A549 (cell line): ENCODE measurements at regions not wholly inside any gene's neighbourhood (a gene's known extent, or its start where the extent isn't known, plus 50 kb on each side); places are given as distances from the start of the nearest gene placed in this dataset.

Source experiments
- ATAC-seq, 2 experiments: fragments of 200-7000 bp in 1 of 2; fragments of >200 bp in 1 of 2; cut with Nextera tagmentation in 1 of 2; cut with Tn5 transposase in 1 of 2; 3 replicates each; pipeline versions ENCODE4 v1.8.0 to v1.9.1; 2018 to 2020; ENCODE audit warnings: mild to moderate bottlenecking in 1 of 2, moderate library complexity in 1 of 2
- CTCF ChIA-PET: fragments of 300-600 bp; sonication (Branson Sonifier 250); formaldehyde crosslinking; extraction: SDS; loops from one replicate; lab custom pipeline; 2021; ENCODE audit warnings: antibody characterized with exemption, inconsistent platforms; lab: Yijun Ruan, JAX
- POLR2A ChIA-PET: fragments of 350-600 bp; formaldehyde crosslinking; extraction: SDS; loops from one replicate; lab custom pipeline; 2021; ENCODE audit warnings: antibody characterized with exemption, inconsistent platforms; lab: Yijun Ruan, JAX
- DNase-seq, 2 experiments: peaks; one replicate each; pipeline versions ENCODE4 v3.0.0 to v3.0.0-alpha.2; 2011 to 2016; ENCODE audit warnings: low read depth in 1 of 2, low spot score in 1 of 2
- FAIRE-seq: peaks from 2 replicates; lab custom pipeline; 2011; peaks lifted over from hg19 to GRCh38; lab: Jason Lieb, UNC
- H3K27ac ChIP-seq, 2 experiments: fragments of >200 bp; sonication (Bioruptor Twin); formaldehyde crosslinking; 3 replicates each; pipeline ENCODE4 v1.5.1; 2016 to 2017
- H3K4me1 ChIP-seq: fragments of >200 bp; sonication (Bioruptor Twin); formaldehyde crosslinking; 3 replicates; pipeline ENCODE4 v1.6.1; 2016
- H3K4me2 ChIP-seq: fragments of >200 bp; sonication (Bioruptor Twin); formaldehyde crosslinking; 3 replicates; pipeline ENCODE4 v1.6.1; 2016
- H3K4me3 ChIP-seq: fragments of >200 bp; sonication (Bioruptor Twin); formaldehyde crosslinking; 3 replicates; pipeline ENCODE4 v1.5.1; 2016
- H3K9me3 ChIP-seq: fragments of >200 bp; sonication (Bioruptor Twin); formaldehyde crosslinking; 3 replicates; pipeline ENCODE4 v1.6.1; 2016
- CHD2 ChIP-seq: fragments of 150-350 bp; IDR thresholded peaks from 2 replicates; pipeline ENCODE4 v1.6.1; 2014; ENCODE audit warnings: low read length; ENCODE audit not compliant: partially characterized antibody
- CHD4 ChIP-seq: fragments of 200-600 bp; sonication (generic); IDR thresholded peaks from 2 replicates; pipeline ENCODE4 v1.6.1; 2016; ENCODE audit warnings: antibody characterized with exemption, mild to moderate bottlenecking, borderline replicate concordance
- ESRRA ChIP-seq: fragments of 150-350 bp; IDR thresholded peaks from 2 replicates; pipeline ENCODE4 v1.6.1; 2014; ENCODE audit warnings: mild to moderate bottlenecking, low read length, borderline replicate concordance
- FOXS1 ChIP-seq: fragments of 250-450 bp; sonication (Bioruptor Pico); IDR thresholded peaks from 2 replicates; pipeline ENCODE4 v1.5.0; 2020; ENCODE audit warnings: mild to moderate bottlenecking, moderate library complexity
- HDAC2 ChIP-seq: fragments of 200-600 bp; sonication (generic); IDR thresholded peaks from 2 replicates; pipeline ENCODE4 v1.6.1; 2016
- HEYL ChIP-seq: fragments of 250-450 bp; sonication (Bioruptor Pico); IDR thresholded peaks from 2 replicates; pipeline ENCODE4 v1.8.0; 2021; ENCODE audit warnings: mild to moderate bottlenecking, moderate library complexity
- KDM1A ChIP-seq: fragments of 200-600 bp; sonication (generic); IDR thresholded peaks from 2 replicates; pipeline ENCODE4 v1.6.1; 2016; ENCODE audit warnings: low read depth, mild to moderate bottlenecking
- KDM5A ChIP-seq: fragments of 200-600 bp; sonication (generic); IDR thresholded peaks from 2 replicates; pipeline ENCODE4 v1.6.1; 2016; ENCODE audit warnings: antibody characterized with exemption, mild to moderate bottlenecking
- MAX ChIP-seq: IDR thresholded peaks from 2 replicates; pipeline ENCODE4 v1.6.1; 2012
- NFE2L2 ChIP-seq: fragments of 150-350 bp; conservative IDR thresholded peaks from 2 replicates; pipeline ENCODE4 v1.6.1; 2014; ENCODE audit warnings: low read length
- NPAS2 ChIP-seq: fragments of 250-450 bp; sonication (Bioruptor Pico); IDR thresholded peaks from 2 replicates; pipeline ENCODE4 v1.8.0; 2022; ENCODE audit warnings: mild to moderate bottlenecking, moderate library complexity, borderline replicate concordance
- POLR2A ChIP-seq: IDR thresholded peaks from 2 replicates; pipeline ENCODE4 v1.6.1; 2012; ENCODE audit warnings: mild to moderate bottlenecking, low read length
- RCOR1 ChIP-seq: fragments of 150-350 bp; IDR thresholded peaks from 2 replicates; pipeline ENCODE4 v1.6.1; 2014; ENCODE audit warnings: antibody characterized with exemption, low read length, low read depth
- RNF2 ChIP-seq: fragments of 200-600 bp; sonication (generic); IDR thresholded peaks from 2 replicates; pipeline ENCODE4 v1.6.1; 2016; ENCODE audit warnings: low read depth, mild to moderate bottlenecking, antibody characterized with exemption, moderate library complexity, borderline replicate concordance
- SMC3 ChIP-seq: fragments of >200 bp; sonication (Bioruptor Twin); formaldehyde crosslinking; IDR thresholded peaks from 3 replicates; pipeline ENCODE4 v1.6.1; 2018; ENCODE audit warnings: inconsistent platforms
- TFCP2L1 ChIP-seq: fragments of 250-450 bp; sonication (Bioruptor Pico); IDR thresholded peaks from 2 replicates; pipeline ENCODE4 v1.5.0; 2021; ENCODE audit warnings: mild to moderate bottlenecking
- ZC3H11A ChIP-seq: fragments of 450-650 bp; IDR thresholded peaks from 2 replicates; pipeline ENCODE4 v1.6.1; 2014; ENCODE audit warnings: antibody characterized with exemption, mild to moderate bottlenecking
- ZFP36 ChIP-seq: fragments of 450-650 bp; IDR thresholded peaks from 2 replicates; pipeline ENCODE4 v1.6.1; 2014; ENCODE audit warnings: borderline replicate concordance; ENCODE audit not compliant: partially characterized antibody
- ZNF302 ChIP-seq: fragments of 250-450 bp; sonication (Bioruptor Pico); IDR thresholded peaks from 2 replicates; pipeline ENCODE4 v1.9.0; 2021; ENCODE audit warnings: inconsistent platforms, mild to moderate bottlenecking, moderate library complexity
- WGBS: methylation state at CpG from one replicate; pipeline ENCODE4 v1.1.6; 2017; ENCODE audit errors: missing lambda C conversion rate; 5-methylcytosine and 5-hydroxymethylcytosine counted together
- TF ChIP-seq, protein P1 (sequence below): IDR thresholded peaks from 2 replicates; pipeline ENCODE4 v1.6.1; 2012; ENCODE audit warnings: low read depth, borderline replicate concordance
- TF ChIP-seq, protein P2 (sequence below): IDR thresholded peaks from 2 replicates; pipeline ENCODE4 v1.6.1; 2012
- TF ChIP-seq, protein P3 (sequence below): fragments of >200 bp; sonication (Bioruptor Twin); formaldehyde crosslinking; IDR thresholded peaks from 3 replicates; pipeline ENCODE4 v1.5.1; 2016
- TF ChIP-seq, protein P4 (sequence below): fragments of 200-600 bp; sonication (generic); IDR thresholded peaks from 2 replicates; pipeline ENCODE4 v1.6.1; 2016; ENCODE audit warnings: antibody characterized with exemption, mild to moderate bottlenecking, moderate library complexity
- TF ChIP-seq, protein P5 (sequence below): fragments of >200 bp; sonication (Bioruptor Twin); formaldehyde crosslinking; IDR thresholded peaks from 2 replicates; pipeline ENCODE4 v1.6.1; 2016
- TF ChIP-seq, protein P6 (sequence below): fragments of 250-450 bp; sonication (Bioruptor Pico); IDR thresholded peaks from 2 replicates; pipeline ENCODE4 v1.5.0; 2020; ENCODE audit warnings: low read depth, mild to moderate bottlenecking, moderate library complexity

DNA sequence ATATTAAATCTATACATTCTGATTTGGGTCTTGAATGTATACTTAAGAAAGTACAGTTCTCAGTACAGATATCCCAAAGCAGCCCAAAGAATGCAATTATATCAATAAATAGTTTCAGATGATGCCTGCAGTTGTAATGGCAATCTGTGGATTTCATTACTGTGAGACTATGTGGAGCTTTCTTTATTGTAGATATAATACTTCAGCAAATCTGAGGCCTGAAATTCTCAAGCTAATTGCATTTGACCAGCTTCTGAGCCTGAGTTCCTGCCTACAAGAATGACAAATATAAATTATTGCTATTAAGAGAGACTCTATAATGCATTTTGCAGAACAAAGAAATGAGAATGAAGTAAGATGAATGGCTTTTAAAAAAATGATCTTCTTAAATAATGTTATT lies 320.3 kb downstream of the DKK2 start:
- DNase-seq: no peak
- FAIRE-seq: no peak
- no peaks in the 10 kb centered on the region for H3K4me1 ChIP-seq
- no peak overlapping the region for H3K4me3 ChIP-seq
- TF ChIP-seq CHD4: no peak
- TF ChIP-seq RCOR1: no peak
- no peak for TF ChIP-seq SMC3
- TF ChIP-seq FOXS1 (CRISPR knock-in tag): no peak
- no peak for TF ChIP-seq RNF2
- TF ChIP-seq CHD2: no peak
- no peak for TF ChIP-seq NPAS2
- TF ChIP-seq HEYL (CRISPR knock-in tag): no peak
- no peak for TF ChIP-seq TFCP2L1 (CRISPR knock-in tag)
- TF ChIP-seq, protein P1, sequence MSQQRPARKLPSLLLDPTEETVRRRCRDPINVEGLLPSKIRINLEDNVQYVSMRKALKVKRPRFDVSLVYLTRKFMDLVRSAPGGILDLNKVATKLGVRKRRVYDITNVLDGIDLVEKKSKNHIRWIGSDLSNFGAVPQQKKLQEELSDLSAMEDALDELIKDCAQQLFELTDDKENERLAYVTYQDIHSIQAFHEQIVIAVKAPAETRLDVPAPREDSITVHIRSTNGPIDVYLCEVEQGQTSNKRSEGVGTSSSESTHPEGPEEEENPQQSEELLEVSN: no peak
- no peak for TF ChIP-seq ZC3H11A
- TF ChIP-seq NFE2L2: no peak
- no peak for TF ChIP-seq ESRRA
- TF ChIP-seq POLR2A: no peak
- TF ChIP-seq ZFP36: no peak
- no peak for TF ChIP-seq KDM1A
- TF ChIP-seq, all 56 proteins: peak for 0
- no peak overlapping the region for H3K4me2 ChIP-seq
- ChIA-PET POLR2A (no interaction called here), CTCF (no interaction called here)
- no peak for ATAC-seq
- H3K9me3 ChIP-seq: no peaks in the 10 kb centered on the region
- no peak overlapping the region for H3K27ac ChIP-seq

DNA sequence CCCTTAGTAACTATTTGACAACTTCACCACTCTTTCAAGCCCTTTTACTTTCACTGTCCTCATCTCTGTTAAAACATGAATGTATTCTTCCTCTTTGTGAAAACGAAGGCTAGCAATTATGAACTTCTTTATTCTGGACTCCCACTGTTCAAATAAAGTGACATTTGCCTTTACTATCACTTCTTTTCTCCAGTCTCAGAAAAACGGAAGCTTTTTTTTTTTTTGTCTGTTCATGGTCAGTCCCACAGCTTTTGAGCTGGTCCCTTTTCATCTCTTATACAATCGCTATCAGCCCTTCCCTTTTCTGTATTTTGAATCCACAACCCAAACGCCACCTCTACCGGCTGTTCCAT lies 327.7 kb downstream of the DKK2 start:
- H3K4me1 ChIP-seq: no peaks in the 10 kb centered on the region
- H3K4me2 ChIP-seq: no peak overlapping the region
- ChIA-PET CTCF (no interaction called here), POLR2A (no interaction called here)
- no peak overlapping the region for H3K4me3 ChIP-seq
- no peak for FAIRE-seq
- no peak overlapping the region for H3K27ac ChIP-seq
- ATAC-seq: no peak
- TF ChIP-seq ZC3H11A (no peak), HDAC2 (no peak), CHD2 (no peak), KDM5A (no peak)
- WGBS: 34% methylated on average over 5 of the region's 5 CpGs
- no peaks in the 10 kb centered on the region for H3K9me3 ChIP-seq
- no peak for DNase-seq

GRCh38 chr4:106707776-106708463 lies 328.2 kb downstream of the DKK2 start:
- CTCF ChIA-PET: no interaction called here
- no peak overlapping the region for H3K27ac ChIP-seq
- POLR2A ChIA-PET: no interaction called here
- H3K4me3 ChIP-seq: no peak overlapping the region
- ATAC-seq (no peak), FAIRE-seq (no peak), DNase-seq (no peak)
- no peaks in the 10 kb centered on the region for H3K4me1 ChIP-seq
- TF ChIP-seq, protein P2, sequence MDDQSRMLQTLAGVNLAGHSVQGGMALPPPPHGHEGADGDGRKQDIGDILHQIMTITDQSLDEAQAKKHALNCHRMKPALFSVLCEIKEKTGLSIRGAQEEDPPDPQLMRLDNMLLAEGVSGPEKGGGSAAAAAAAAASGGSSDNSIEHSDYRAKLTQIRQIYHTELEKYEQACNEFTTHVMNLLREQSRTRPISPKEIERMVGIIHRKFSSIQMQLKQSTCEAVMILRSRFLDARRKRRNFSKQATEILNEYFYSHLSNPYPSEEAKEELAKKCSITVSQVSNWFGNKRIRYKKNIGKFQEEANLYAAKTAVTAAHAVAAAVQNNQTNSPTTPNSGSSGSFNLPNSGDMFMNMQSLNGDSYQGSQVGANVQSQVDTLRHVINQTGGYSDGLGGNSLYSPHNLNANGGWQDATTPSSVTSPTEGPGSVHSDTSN: no peak
- TF ChIP-seq HDAC2: no peak
- no peak for TF ChIP-seq ZNF302 (CRISPR knock-in tag)
- TF ChIP-seq, protein P3, sequence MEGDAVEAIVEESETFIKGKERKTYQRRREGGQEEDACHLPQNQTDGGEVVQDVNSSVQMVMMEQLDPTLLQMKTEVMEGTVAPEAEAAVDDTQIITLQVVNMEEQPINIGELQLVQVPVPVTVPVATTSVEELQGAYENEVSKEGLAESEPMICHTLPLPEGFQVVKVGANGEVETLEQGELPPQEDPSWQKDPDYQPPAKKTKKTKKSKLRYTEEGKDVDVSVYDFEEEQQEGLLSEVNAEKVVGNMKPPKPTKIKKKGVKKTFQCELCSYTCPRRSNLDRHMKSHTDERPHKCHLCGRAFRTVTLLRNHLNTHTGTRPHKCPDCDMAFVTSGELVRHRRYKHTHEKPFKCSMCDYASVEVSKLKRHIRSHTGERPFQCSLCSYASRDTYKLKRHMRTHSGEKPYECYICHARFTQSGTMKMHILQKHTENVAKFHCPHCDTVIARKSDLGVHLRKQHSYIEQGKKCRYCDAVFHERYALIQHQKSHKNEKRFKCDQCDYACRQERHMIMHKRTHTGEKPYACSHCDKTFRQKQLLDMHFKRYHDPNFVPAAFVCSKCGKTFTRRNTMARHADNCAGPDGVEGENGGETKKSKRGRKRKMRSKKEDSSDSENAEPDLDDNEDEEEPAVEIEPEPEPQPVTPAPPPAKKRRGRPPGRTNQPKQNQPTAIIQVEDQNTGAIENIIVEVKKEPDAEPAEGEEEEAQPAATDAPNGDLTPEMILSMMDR: no peak
- TF ChIP-seq KDM5A: no peak
- TF ChIP-seq, protein P4, sequence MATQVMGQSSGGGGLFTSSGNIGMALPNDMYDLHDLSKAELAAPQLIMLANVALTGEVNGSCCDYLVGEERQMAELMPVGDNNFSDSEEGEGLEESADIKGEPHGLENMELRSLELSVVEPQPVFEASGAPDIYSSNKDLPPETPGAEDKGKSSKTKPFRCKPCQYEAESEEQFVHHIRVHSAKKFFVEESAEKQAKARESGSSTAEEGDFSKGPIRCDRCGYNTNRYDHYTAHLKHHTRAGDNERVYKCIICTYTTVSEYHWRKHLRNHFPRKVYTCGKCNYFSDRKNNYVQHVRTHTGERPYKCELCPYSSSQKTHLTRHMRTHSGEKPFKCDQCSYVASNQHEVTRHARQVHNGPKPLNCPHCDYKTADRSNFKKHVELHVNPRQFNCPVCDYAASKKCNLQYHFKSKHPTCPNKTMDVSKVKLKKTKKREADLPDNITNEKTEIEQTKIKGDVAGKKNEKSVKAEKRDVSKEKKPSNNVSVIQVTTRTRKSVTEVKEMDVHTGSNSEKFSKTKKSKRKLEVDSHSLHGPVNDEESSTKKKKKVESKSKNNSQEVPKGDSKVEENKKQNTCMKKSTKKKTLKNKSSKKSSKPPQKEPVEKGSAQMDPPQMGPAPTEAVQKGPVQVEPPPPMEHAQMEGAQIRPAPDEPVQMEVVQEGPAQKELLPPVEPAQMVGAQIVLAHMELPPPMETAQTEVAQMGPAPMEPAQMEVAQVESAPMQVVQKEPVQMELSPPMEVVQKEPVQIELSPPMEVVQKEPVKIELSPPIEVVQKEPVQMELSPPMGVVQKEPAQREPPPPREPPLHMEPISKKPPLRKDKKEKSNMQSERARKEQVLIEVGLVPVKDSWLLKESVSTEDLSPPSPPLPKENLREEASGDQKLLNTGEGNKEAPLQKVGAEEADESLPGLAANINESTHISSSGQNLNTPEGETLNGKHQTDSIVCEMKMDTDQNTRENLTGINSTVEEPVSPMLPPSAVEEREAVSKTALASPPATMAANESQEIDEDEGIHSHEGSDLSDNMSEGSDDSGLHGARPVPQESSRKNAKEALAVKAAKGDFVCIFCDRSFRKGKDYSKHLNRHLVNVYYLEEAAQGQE: no peak
- TF ChIP-seq, protein P5, sequence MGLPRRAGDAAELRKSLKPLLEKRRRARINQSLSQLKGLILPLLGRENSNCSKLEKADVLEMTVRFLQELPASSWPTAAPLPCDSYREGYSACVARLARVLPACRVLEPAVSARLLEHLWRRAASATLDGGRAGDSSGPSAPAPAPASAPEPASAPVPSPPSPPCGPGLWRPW: no peak
- no peak for TF ChIP-seq RCOR1
- TF ChIP-seq NFE2L2: no peak
- TF ChIP-seq FOXS1 (CRISPR knock-in tag): no peak
- TF ChIP-seq CHD4: no peak
- TF ChIP-seq ESRRA: no peak
- TF ChIP-seq, protein P6, sequence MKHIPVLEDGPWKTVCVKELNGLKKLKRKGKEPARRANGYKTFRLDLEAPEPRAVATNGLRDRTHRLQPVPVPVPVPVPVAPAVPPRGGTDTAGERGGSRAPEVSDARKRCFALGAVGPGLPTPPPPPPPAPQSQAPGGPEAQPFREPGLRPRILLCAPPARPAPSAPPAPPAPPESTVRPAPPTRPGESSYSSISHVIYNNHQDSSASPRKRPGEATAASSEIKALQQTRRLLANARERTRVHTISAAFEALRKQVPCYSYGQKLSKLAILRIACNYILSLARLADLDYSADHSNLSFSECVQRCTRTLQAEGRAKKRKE (CRISPR knock-in tag): no peak
- no peak for TF ChIP-seq ZC3H11A
- no peak for TF ChIP-seq MAX
- no peaks in the 10 kb centered on the region for H3K9me3 ChIP-seq
- 21% methylated on average over 2 of the region's 2 CpGs for WGBS
- no peak overlapping the region for H3K4me2 ChIP-seq
